Neural progenitor cell (in vitro differentiated cells): ENCODE measurements at regions not wholly inside any gene's neighbourhood (a gene's known extent, or its start where the extent isn't known, plus 50 kb on each side); places are given as distances from the start of the nearest gene placed in this dataset.

ENCODE experiments used
- DNase-seq: peaks from one replicate; pipeline ENCODE4 v3.0.0-alpha.2; 2016; ENCODE audit warnings: low spot score
- H2AFZ ChIP-seq: fragments of 200-600 bp; sonication (generic); replicated peaks from 2 replicates; pipeline ENCODE4 v1.6.1; 2016; ENCODE audit warnings: antibody characterized with exemption
- H3F3A ChIP-seq: fragments of 200-600 bp; sonication (generic); 2 replicates; pipeline ENCODE4 v1.6.1; 2016; ENCODE audit warnings: antibody characterized with exemption, low read depth
- H3K27ac ChIP-seq: fragments of 200-600 bp; sonication (generic); 2 replicates; pipeline ENCODE4 v1.5.1; 2016; ENCODE audit warnings: mild to moderate bottlenecking
- H3K27me3 ChIP-seq: fragments of 200-600 bp; sonication (generic); 2 replicates; pipeline ENCODE4 v1.6.1; 2016; ENCODE audit warnings: mild to moderate bottlenecking, moderate library complexity
- H3K36me3 ChIP-seq: fragments of 200-600 bp; sonication (generic); 2 replicates; pipeline ENCODE4 v1.5.1; 2016
- H3K4me1 ChIP-seq: fragments of 200-600 bp; sonication (generic); 2 replicates; pipeline ENCODE4 v1.6.1; 2016; ENCODE audit warnings: mixed run types
- H3K4me2 ChIP-seq: fragments of 200-600 bp; sonication (generic); 2 replicates; pipeline ENCODE4 v1.6.1; 2016
- H3K4me3 ChIP-seq: fragments of 200-600 bp; sonication (generic); 2 replicates; pipeline ENCODE4 v1.5.1; 2016
- H3K79me2 ChIP-seq: fragments of 200-600 bp; sonication (generic); 2 replicates; pipeline ENCODE4 v1.6.1; 2016; ENCODE audit warnings: low read depth
- H3K9ac ChIP-seq: fragments of 200-600 bp; sonication (generic); 2 replicates; pipeline ENCODE4 v1.6.1; 2016
- H3K9me3 ChIP-seq: fragments of 200-600 bp; sonication (generic); 2 replicates; pipeline ENCODE4 v1.5.1; 2016; ENCODE audit warnings: low read depth
- H4K20me1 ChIP-seq: fragments of 200-600 bp; sonication (generic); 2 replicates; pipeline ENCODE4 v1.6.1; 2016; ENCODE audit warnings: low read depth
- H3K27ac Mint-ChIP-seq: 3 replicates; pipeline ENCODE4 v1.8.0; 2021; ENCODE audit warnings: mixed read lengths
- H3K27me3 Mint-ChIP-seq: 2 replicates; pipeline ENCODE4 v1.8.0; 2022; ENCODE audit warnings: low read depth, mild to moderate bottlenecking, inconsistent platforms, moderate library complexity, mixed read lengths; ENCODE audit not compliant: insufficient read depth
- H3K36me3 Mint-ChIP-seq: 3 replicates; pipeline ENCODE4 v1.8.0; 2021; ENCODE audit warnings: mixed read lengths
- H3K4me1 Mint-ChIP-seq: 3 replicates; pipeline ENCODE4 v1.8.0; 2021; ENCODE audit warnings: mixed read lengths
- H3K4me3 Mint-ChIP-seq: 3 replicates; pipeline ENCODE4 v1.8.0; 2021; ENCODE audit warnings: mild to moderate bottlenecking, moderate library complexity, mixed read lengths
- H3K9me3 Mint-ChIP-seq: 3 replicates; pipeline ENCODE4 v1.8.0; 2020; ENCODE audit warnings: mixed read lengths
- EZH2 ChIP-seq: fragments of 200-600 bp; sonication (generic); IDR thresholded peaks from 2 replicates; pipeline ENCODE4 v1.6.1; 2017; ENCODE audit warnings: antibody characterized with exemption, mild to moderate bottlenecking, moderate library complexity
- EZH2phosphoT487 ChIP-seq: fragments of 200-600 bp; sonication (generic); IDR thresholded peaks from 2 replicates; pipeline ENCODE4 v1.6.1; 2017; ENCODE audit warnings: antibody characterized with exemption
- TF ChIP-seq, protein P1 (sequence below): fragments of 200-600 bp; sonication (generic); IDR thresholded peaks from 2 replicates; pipeline ENCODE4 v1.5.1; 2017; ENCODE audit warnings: antibody characterized with exemption, mild to moderate bottlenecking

GRCh38 chr5:53277491-53277890 lies 167.9 kb upstream of the MOCS2 start:
- Histone ChIP-seq H3K4me3 (no peak overlapping the region), H3K4me1 (no peaks in the 10 kb centered on the region), H3K36me3 (no peaks in the 10 kb centered on the region), H3K9me3 (no peaks in the 10 kb centered on the region), H3K27ac (no peak overlapping the region), H2AFZ (no peak overlapping the region), H3K27me3 (no peaks in the 10 kb centered on the region), H3K79me2 (no peaks in the 10 kb centered on the region), H3K4me2 (no peak overlapping the region), H4K20me1 (no peaks in the 10 kb centered on the region), H3K9ac (no peak overlapping the region), H3F3A (no peaks in the 10 kb centered on the region)
- no peak overlapping the region for H3K27ac Mint-ChIP-seq
- DNase-seq, result no peak
- H3K9me3 Mint-ChIP-seq, result no peaks in the 10 kb centered on the region
- no peak for TF ChIP-seq EZH2
- TF ChIP-seq, protein P1, sequence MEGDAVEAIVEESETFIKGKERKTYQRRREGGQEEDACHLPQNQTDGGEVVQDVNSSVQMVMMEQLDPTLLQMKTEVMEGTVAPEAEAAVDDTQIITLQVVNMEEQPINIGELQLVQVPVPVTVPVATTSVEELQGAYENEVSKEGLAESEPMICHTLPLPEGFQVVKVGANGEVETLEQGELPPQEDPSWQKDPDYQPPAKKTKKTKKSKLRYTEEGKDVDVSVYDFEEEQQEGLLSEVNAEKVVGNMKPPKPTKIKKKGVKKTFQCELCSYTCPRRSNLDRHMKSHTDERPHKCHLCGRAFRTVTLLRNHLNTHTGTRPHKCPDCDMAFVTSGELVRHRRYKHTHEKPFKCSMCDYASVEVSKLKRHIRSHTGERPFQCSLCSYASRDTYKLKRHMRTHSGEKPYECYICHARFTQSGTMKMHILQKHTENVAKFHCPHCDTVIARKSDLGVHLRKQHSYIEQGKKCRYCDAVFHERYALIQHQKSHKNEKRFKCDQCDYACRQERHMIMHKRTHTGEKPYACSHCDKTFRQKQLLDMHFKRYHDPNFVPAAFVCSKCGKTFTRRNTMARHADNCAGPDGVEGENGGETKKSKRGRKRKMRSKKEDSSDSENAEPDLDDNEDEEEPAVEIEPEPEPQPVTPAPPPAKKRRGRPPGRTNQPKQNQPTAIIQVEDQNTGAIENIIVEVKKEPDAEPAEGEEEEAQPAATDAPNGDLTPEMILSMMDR, result no peak
- no peak for TF ChIP-seq EZH2phosphoT487
- H3K4me1 Mint-ChIP-seq, result no peaks in the 10 kb centered on the region
- H3K4me3 Mint-ChIP-seq, result no peak overlapping the region
- H3K36me3 Mint-ChIP-seq, result no peaks in the 10 kb centered on the region
- no peaks in the 10 kb centered on the region for H3K27me3 Mint-ChIP-seq

GRCh38 chr5:53287573-53287972 lies 178.0 kb upstream of the MOCS2 start:
- Mint-ChIP-seq H3K27ac (no peak overlapping the region), H3K27me3 (no peaks in the 10 kb centered on the region), H3K36me3 (no peaks in the 10 kb centered on the region), H3K9me3 (peaks cover 10% of the 10 kb centered on the region), H3K4me1 (no peaks in the 10 kb centered on the region), H3K4me3 (no peak overlapping the region)
- H2AFZ ChIP-seq, result no peak overlapping the region
- H3K4me3 ChIP-seq, result no peak overlapping the region
- no peaks in the 10 kb centered on the region for H3K9me3 ChIP-seq
- TF ChIP-seq, protein P1, result no peak
- TF ChIP-seq EZH2phosphoT487 (no peak), EZH2 (no peak)
- no peaks in the 10 kb centered on the region for H4K20me1 ChIP-seq
- no peaks in the 10 kb centered on the region for H3K4me1 ChIP-seq
- H3K79me2 ChIP-seq, result no peaks in the 10 kb centered on the region
- no peaks in the 10 kb centered on the region for H3K27me3 ChIP-seq
- H3K9ac ChIP-seq, result no peak overlapping the region
- no peak overlapping the region for H3K4me2 ChIP-seq
- H3F3A ChIP-seq, result no peaks in the 10 kb centered on the region
- DNase-seq, result no peak
- no peak overlapping the region for H3K27ac ChIP-seq
- no peaks in the 10 kb centered on the region for H3K36me3 ChIP-seq

DNA sequence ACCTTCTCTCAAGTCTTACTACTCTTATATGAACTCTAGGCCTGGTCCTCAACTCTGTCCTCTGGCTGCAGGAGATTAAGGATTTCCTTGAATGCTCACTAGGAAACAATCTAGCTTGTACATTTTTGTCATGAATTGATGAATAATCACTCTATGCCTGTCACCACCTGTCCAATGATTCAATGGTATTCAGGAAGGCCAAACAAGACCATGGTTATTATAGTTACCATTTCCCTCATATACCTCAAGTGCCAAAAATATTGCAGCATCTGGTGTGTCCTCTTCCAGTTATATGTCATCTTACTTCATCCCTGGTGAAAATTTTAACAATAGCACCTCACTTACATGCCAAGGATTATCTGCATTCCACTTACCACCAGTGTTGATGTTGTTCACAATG lies 179.0 kb upstream of the MOCS2 start:
- no peak overlapping the region for H3K4me2 ChIP-seq
- H3K9me3 ChIP-seq, result no peaks in the 10 kb centered on the region
- DNase-seq, result no peak
- peaks cover 8% of the 10 kb centered on the region for H3K9me3 Mint-ChIP-seq
- no peak overlapping the region for H3K9ac ChIP-seq
- H3K4me1 ChIP-seq, result no peaks in the 10 kb centered on the region
- no peaks in the 10 kb centered on the region for H3K27me3 Mint-ChIP-seq
- no peak overlapping the region for H3K27ac Mint-ChIP-seq
- no peaks in the 10 kb centered on the region for H3K79me2 ChIP-seq
- H3K27me3 ChIP-seq, result no peaks in the 10 kb centered on the region
- no peaks in the 10 kb centered on the region for H4K20me1 ChIP-seq
- H3K36me3 Mint-ChIP-seq, result no peaks in the 10 kb centered on the region
- no peak overlapping the region for H3K27ac ChIP-seq
- H3K4me3 Mint-ChIP-seq, result no peak overlapping the region
- H2AFZ ChIP-seq, result no peak overlapping the region
- no peaks in the 10 kb centered on the region for H3F3A ChIP-seq
- H3K4me1 Mint-ChIP-seq, result no peaks in the 10 kb centered on the region
- H3K36me3 ChIP-seq, result no peaks in the 10 kb centered on the region
- no peak overlapping the region for H3K4me3 ChIP-seq
- TF ChIP-seq EZH2phosphoT487, result no peak
- no peak for TF ChIP-seq EZH2
- TF ChIP-seq, protein P1, result no peak
